ENCODE measurements at regions not wholly inside any gene's neighbourhood (a gene's known extent, or its start where the extent isn't known, plus 50 kb on each side); places are given as distances from the start of the nearest gene placed in this dataset.

GRCh38 chr6:23154159-23154558, 584.8 kb downstream of the HDGFL1 start:
- no peaks in the 10 kb centered on the region for H3K4me1 ChIP-seq (ENCODE audit: control insufficient read depth, insufficient read depth, low read length)
- intact Hi-C loops (cut with DNase I), result no loop called here
- no peak for ATAC-seq

GRCh38 chr6:23170049-23170448, 600.7 kb downstream of the HDGFL1 start:
- no peak for ATAC-seq
- H3K4me3 ChIP-seq (ENCODE audit: low read length), result no peak overlapping the region
- H3K4me1 ChIP-seq (ENCODE audit: control insufficient read depth, insufficient read depth, low read length), result no peaks in the 10 kb centered on the region
- intact Hi-C loops (cut with DNase I), result no loop called here
- 51% methylated on average over 1 of the region's 1 CpG for WGBS
- no peak overlapping the region for H3K27ac ChIP-seq (ENCODE audit: low read length)
- no peaks in the 10 kb centered on the region for H3K9me3 ChIP-seq (ENCODE audit: control insufficient read depth, low read length)
- H3K27me3 ChIP-seq (ENCODE audit: control insufficient read depth, insufficient read depth), result no peaks in the 10 kb centered on the region
- DNase-seq, result no peak

More at GRCh38 chr6:23154159-23154558, 584.8 kb downstream of the HDGFL1 start:
- H3K9me3 ChIP-seq (ENCODE audit: control insufficient read depth, low read length), result no peaks in the 10 kb centered on the region
- H3K27ac ChIP-seq (ENCODE audit: low read length), result no peak overlapping the region
- no peaks in the 10 kb centered on the region for H3K27me3 ChIP-seq (ENCODE audit: control insufficient read depth, insufficient read depth)
- no peak overlapping the region for H3K4me3 ChIP-seq (ENCODE audit: low read length)
- no peak for DNase-seq

GRCh38 chr6:23173234-23173633, 603.9 kb downstream of the HDGFL1 start:
- 32% methylated on average over 3 of the region's 3 CpGs for WGBS
- intact Hi-C loops (cut with DNase I), result no loop called here
- ATAC-seq, result no peak

GRCh38 chr6:23174781-23175361, 605.5 kb downstream of the HDGFL1 start:
- no peaks in the 10 kb centered on the region for H3K27me3 ChIP-seq (ENCODE audit: control insufficient read depth, insufficient read depth)
- no peaks in the 10 kb centered on the region for H3K4me1 ChIP-seq (ENCODE audit: control insufficient read depth, insufficient read depth, low read length)
- no peak overlapping the region for H3K27ac ChIP-seq (ENCODE audit: low read length)
- no peaks in the 10 kb centered on the region for H3K9me3 ChIP-seq (ENCODE audit: control insufficient read depth, low read length)
- WGBS, result 93% methylated on average over 7 of the region's 7 CpGs
- no peak overlapping the region for H3K4me3 ChIP-seq (ENCODE audit: low read length)
- DNase-seq (no peak), ATAC-seq (no peak)
- intact Hi-C loops (cut with DNase I), result no loop called here

More at GRCh38 chr6:23173234-23173633, 603.9 kb downstream of the HDGFL1 start:
- Histone ChIP-seq H3K27ac (ENCODE audit: low read length) (no peak overlapping the region), H3K27me3 (ENCODE audit: control insufficient read depth, insufficient read depth) (no peaks in the 10 kb centered on the region), H3K9me3 (ENCODE audit: control insufficient read depth, low read length) (no peaks in the 10 kb centered on the region), H3K4me3 (ENCODE audit: low read length) (no peak overlapping the region), H3K4me1 (ENCODE audit: control insufficient read depth, insufficient read depth, low read length) (no peaks in the 10 kb centered on the region)
- no peak for DNase-seq

- H3K4me1 ChIP-seq (ENCODE audit: control insufficient read depth, insufficient read depth, low read length), result no peaks in the 10 kb centered on the region
- intact Hi-C loops (cut with DNase I), result no loop called here
- no peaks in the 10 kb centered on the region for H3K9me3 ChIP-seq (ENCODE audit: control insufficient read depth, low read length)
- H3K27ac ChIP-seq (ENCODE audit: low read length), result no peak overlapping the region
- ATAC-seq (no peak), DNase-seq (no peak)
- H3K27me3 ChIP-seq (ENCODE audit: control insufficient read depth, insufficient read depth), result no peaks in the 10 kb centered on the region
- 69% methylated on average over 2 of the region's 2 CpGs for whole genome bisulfite sequencing
- H3K4me3 ChIP-seq (ENCODE audit: low read length), result no peak overlapping the region
Measured at GRCh38 chr6:23175391-23175790, 606.0 kb downstream of the HDGFL1 start.

GRCh38 chr6:23176471-23176870, 607.1 kb downstream of the HDGFL1 start:
- WGBS, result 93% methylated on average over 8 of the region's 8 CpGs

GRCh38 chr6:23176883-23177282, 607.5 kb downstream of the HDGFL1 start:
- intact Hi-C loops (cut with DNase I), result no loop called here
- DNase-seq (peak; percentile 16 to 76 (median 75)), ATAC-seq (peak; percentile 61 to 65)
- peak overlapping the region; percentile 53 for H3K27ac ChIP-seq (ENCODE audit: low read length)
- no peaks in the 10 kb centered on the region for H3K27me3 ChIP-seq (ENCODE audit: control insufficient read depth, insufficient read depth)
- no peaks in the 10 kb centered on the region for H3K4me1 ChIP-seq (ENCODE audit: control insufficient read depth, insufficient read depth, low read length)
- H3K4me3 ChIP-seq (ENCODE audit: low read length), result peak overlapping the region; percentile 4
- no peaks in the 10 kb centered on the region for H3K9me3 ChIP-seq (ENCODE audit: control insufficient read depth, low read length)
- 58% methylated on average over 11 of the region's 11 CpGs for WGBS

More at GRCh38 chr6:23176471-23176870, 607.1 kb downstream of the HDGFL1 start:
- H3K4me1 ChIP-seq (ENCODE audit: control insufficient read depth, insufficient read depth, low read length), result no peaks in the 10 kb centered on the region
- no peaks in the 10 kb centered on the region for H3K27me3 ChIP-seq (ENCODE audit: control insufficient read depth, insufficient read depth)
- no peak overlapping the region for H3K27ac ChIP-seq (ENCODE audit: low read length)
- peak overlapping the region; percentile 4 for H3K4me3 ChIP-seq (ENCODE audit: low read length)
- no peak for DNase-seq
- no peak for ATAC-seq
- intact Hi-C loops (cut with DNase I), result no loop called here
- H3K9me3 ChIP-seq (ENCODE audit: control insufficient read depth, low read length), result no peaks in the 10 kb centered on the region

GRCh38 chr6:23177806-23178205, 608.4 kb downstream of the HDGFL1 start:
- intact Hi-C loops (cut with DNase I), result no loop called here
- H3K27ac ChIP-seq (ENCODE audit: low read length), result no peak overlapping the region
- DNase-seq (no peak), ATAC-seq (no peak)
- no peak overlapping the region for H3K4me3 ChIP-seq (ENCODE audit: low read length)
- no peaks in the 10 kb centered on the region for H3K27me3 ChIP-seq (ENCODE audit: control insufficient read depth, insufficient read depth)
- 57% methylated on average over 1 of the region's 1 CpG for WGBS
- no peaks in the 10 kb centered on the region for H3K4me1 ChIP-seq (ENCODE audit: control insufficient read depth, insufficient read depth, low read length)
- no peaks in the 10 kb centered on the region for H3K9me3 ChIP-seq (ENCODE audit: control insufficient read depth, low read length)

- ATAC-seq (no peak), DNase-seq (no peak)
- 90% methylated on average over 4 of the region's 4 CpGs for WGBS
- Histone ChIP-seq H3K4me1 (ENCODE audit: control insufficient read depth, insufficient read depth, low read length) (no peaks in the 10 kb centered on the region), H3K4me3 (ENCODE audit: low read length) (no peak overlapping the region), H3K27ac (ENCODE audit: low read length) (peak overlapping the region; percentile 54), H3K27me3 (ENCODE audit: control insufficient read depth, insufficient read depth) (no peaks in the 10 kb centered on the region), H3K9me3 (ENCODE audit: control insufficient read depth, low read length) (no peaks in the 10 kb centered on the region)
- intact Hi-C loops (cut with DNase I), result no loop called here
Measured at GRCh38 chr6:23179994-23180393, 610.6 kb downstream of the HDGFL1 start.

GRCh38 chr6:23180504-23181293, 611.3 kb downstream of the HDGFL1 start:
- no peaks in the 10 kb centered on the region for H3K27me3 ChIP-seq (ENCODE audit: control insufficient read depth, insufficient read depth)
- H3K27ac ChIP-seq (ENCODE audit: low read length), result peak overlapping the region; percentile 54
- no peaks in the 10 kb centered on the region for H3K9me3 ChIP-seq (ENCODE audit: control insufficient read depth, low read length)
- no peak overlapping the region for H3K4me3 ChIP-seq (ENCODE audit: low read length)
- DNase-seq, result peak; percentile 63 to 79 (median 78)
- peak; percentile 89 to 91 for ATAC-seq
- intact Hi-C loops (cut with DNase I), result no loop called here
- WGBS, result 47% methylated on average over 12 of the region's 12 CpGs
- H3K4me1 ChIP-seq (ENCODE audit: control insufficient read depth, insufficient read depth, low read length), result no peaks in the 10 kb centered on the region

- 89% methylated on average over 7 of the region's 7 CpGs for WGBS
- intact Hi-C loops (cut with DNase I), result no loop called here
- DNase-seq, result no peak
- no peak for ATAC-seq
- no peaks in the 10 kb centered on the region for H3K27me3 ChIP-seq (ENCODE audit: control insufficient read depth, insufficient read depth)
- no peak overlapping the region for H3K27ac ChIP-seq (ENCODE audit: low read length)
- no peaks in the 10 kb centered on the region for H3K9me3 ChIP-seq (ENCODE audit: control insufficient read depth, low read length)
- H3K4me3 ChIP-seq (ENCODE audit: low read length), result no peak overlapping the region
- no peaks in the 10 kb centered on the region for H3K4me1 ChIP-seq (ENCODE audit: control insufficient read depth, insufficient read depth, low read length)
Measured at GRCh38 chr6:23181356-23182110, 612.2 kb downstream of the HDGFL1 start.

Measured in right cardiac atrium (tissue), 5 donors.